GM23338 (cell line): ENCODE measurements at regions not wholly inside any gene's neighbourhood (a gene's known extent, or its start where the extent isn't known, plus 50 kb on each side); places are given as distances from the start of the nearest gene placed in this dataset.

Experiments
- EZH2phosphoT487 ChIP-seq: fragments of 200-600 bp; sonication (generic); IDR thresholded peaks from one replicate; pipeline ENCODE4 v1.8.1; 2018; ENCODE audit warnings: antibody characterized with exemption; ENCODE audit not compliant: unreplicated experiment
- ZNF114 ChIP-seq: fragments of 250-450 bp; sonication (Bioruptor Pico); IDR thresholded peaks from 2 replicates; pipeline ENCODE4 v1.5.0; 2020; ENCODE audit warnings: mild to moderate bottlenecking, moderate library complexity
- TF ChIP-seq, protein P1 (sequence below), 2 experiments: fragments of 200-600 bp in 1 of 2; sonication (generic) in 1 of 2; conservative IDR thresholded peaks; 2 replicates each; pipeline versions ENCODE4 v1.5.1 to v1.6.1; 2016 to 2017; ENCODE audit warnings: antibody characterized with exemption in 2 of 2, low read depth in 2 of 2, mild to moderate bottlenecking in 2 of 2, moderate library complexity in 1 of 2

- TF ChIP-seq, protein P1, sequence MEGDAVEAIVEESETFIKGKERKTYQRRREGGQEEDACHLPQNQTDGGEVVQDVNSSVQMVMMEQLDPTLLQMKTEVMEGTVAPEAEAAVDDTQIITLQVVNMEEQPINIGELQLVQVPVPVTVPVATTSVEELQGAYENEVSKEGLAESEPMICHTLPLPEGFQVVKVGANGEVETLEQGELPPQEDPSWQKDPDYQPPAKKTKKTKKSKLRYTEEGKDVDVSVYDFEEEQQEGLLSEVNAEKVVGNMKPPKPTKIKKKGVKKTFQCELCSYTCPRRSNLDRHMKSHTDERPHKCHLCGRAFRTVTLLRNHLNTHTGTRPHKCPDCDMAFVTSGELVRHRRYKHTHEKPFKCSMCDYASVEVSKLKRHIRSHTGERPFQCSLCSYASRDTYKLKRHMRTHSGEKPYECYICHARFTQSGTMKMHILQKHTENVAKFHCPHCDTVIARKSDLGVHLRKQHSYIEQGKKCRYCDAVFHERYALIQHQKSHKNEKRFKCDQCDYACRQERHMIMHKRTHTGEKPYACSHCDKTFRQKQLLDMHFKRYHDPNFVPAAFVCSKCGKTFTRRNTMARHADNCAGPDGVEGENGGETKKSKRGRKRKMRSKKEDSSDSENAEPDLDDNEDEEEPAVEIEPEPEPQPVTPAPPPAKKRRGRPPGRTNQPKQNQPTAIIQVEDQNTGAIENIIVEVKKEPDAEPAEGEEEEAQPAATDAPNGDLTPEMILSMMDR (conservative IDR thresholded peaks at IDR 0.05; ENCODE audit: low read depth in 2 of 2), result no peak
- TF ChIP-seq ZNF114 (CRISPR knock-in tag), result no peak
- TF ChIP-seq EZH2phosphoT487, result no peak
Observed at GRCh38 chr5:167150661-167151060, 1140.8 kb upstream of the WWC1 start.
